Astrocyte of the hippocampus (primary cell): ENCODE measurements at regions not wholly inside any gene's neighbourhood (a gene's known extent, or its start where the extent isn't known, plus 50 kb on each side); places are given as distances from the start of the nearest gene placed in this dataset.
"Not testable (repeated sequence)": the region's sequence is repeated elsewhere in the genome, so short reads cannot be mapped to it uniquely, and the experiment has no call there.

Experiments used
- DNase-seq: peaks from one replicate; pipeline ENCODE4 v3.0.0; 2011; ENCODE audit warnings: low read depth, low spot score

GRCh38 chr22:26768952-26769351 is 111.6 kb downstream of the MIAT start:
- DNase-seq: peak; percentile 23

- no peak for DNase-seq
These were observed 112.3 kb downstream of the MIAT start for GRCh38 chr22:26769663-26770062.

- DNase-seq: peak; percentile 32
These were observed 113.2 kb downstream of the MIAT start for GRCh38 chr22:26770624-26771023.

- not testable (repeated sequence) for DNase-seq
These were observed 115.7 kb downstream of the MIAT start for GRCh38 chr22:26773054-26773453.

GRCh38 chr22:26775394-26775793 is 118.0 kb downstream of the MIAT start:
- DNase-seq: no peak

- DNase-seq: peak; percentile 40
These were observed 119.9 kb downstream of the MIAT start for GRCh38 chr22:26777156-26777801.

DNA sequence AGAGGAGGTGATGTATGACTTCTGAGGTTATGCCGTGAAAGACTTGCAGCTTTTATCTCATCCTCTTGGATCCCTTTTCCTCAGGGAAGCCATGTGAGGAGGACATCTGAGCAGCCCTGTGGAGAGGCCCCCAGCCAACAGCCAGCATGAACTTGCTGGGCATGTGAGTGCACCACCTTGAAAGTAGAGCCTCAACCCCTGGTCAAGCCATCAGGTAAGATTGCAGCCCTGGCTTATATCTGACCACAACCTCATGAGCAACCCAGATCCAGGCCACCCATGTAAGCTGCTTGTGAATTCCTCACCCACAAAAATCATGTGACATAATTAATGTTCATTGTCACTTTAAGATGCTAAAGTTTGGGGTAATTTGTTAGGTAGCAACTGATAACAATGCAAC is 121.0 kb downstream of the MIAT start:
- DNase-seq: no peak

DNA sequence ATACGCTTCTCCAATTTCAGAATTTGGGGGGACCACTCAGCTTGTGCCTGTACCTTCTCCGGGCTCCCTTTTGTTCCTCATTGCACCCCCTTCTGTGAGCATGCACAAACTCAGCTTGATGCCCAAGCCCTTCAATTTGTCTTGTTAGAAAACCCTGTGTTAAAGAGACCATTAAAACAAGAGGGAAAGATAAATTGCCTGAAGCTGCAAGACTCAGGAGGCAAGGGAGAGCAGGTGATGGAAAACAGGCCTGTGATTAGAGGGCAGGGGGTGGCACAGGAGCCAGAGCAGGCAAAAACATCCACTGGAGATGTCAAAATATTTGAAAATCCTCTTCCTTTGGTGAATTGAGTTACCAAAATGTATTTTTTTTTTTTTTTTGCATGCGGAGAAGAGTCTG is 121.7 kb downstream of the MIAT start:
- DNase-seq: no peak

- no peak for DNase-seq
These were observed 122.5 kb downstream of the MIAT start for GRCh38 chr22:26779929-26780328.

DNA sequence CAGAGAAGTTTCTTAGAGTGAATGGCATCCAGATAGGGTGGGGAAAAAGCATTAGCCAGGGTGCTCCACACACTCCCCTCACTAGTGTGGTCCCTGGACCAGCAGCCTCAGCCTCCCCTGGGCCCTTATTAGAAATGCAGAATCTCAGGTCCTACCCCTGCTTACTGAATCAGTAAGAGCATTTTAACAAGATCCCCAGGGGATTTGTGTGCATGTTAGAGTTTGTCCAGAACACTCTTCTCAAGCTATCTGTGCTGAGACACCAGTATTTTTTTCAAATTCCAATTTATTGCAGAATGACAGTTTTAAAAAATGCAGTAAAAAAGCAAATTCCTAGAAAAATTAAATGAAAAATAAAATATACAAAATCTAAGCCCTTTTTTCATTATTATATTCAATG is 123.1 kb downstream of the MIAT start:
- DNase-seq: no peak

- no peak for DNase-seq
These were observed 123.7 kb downstream of the MIAT start for GRCh38 chr22:26781062-26781461.

DNA sequence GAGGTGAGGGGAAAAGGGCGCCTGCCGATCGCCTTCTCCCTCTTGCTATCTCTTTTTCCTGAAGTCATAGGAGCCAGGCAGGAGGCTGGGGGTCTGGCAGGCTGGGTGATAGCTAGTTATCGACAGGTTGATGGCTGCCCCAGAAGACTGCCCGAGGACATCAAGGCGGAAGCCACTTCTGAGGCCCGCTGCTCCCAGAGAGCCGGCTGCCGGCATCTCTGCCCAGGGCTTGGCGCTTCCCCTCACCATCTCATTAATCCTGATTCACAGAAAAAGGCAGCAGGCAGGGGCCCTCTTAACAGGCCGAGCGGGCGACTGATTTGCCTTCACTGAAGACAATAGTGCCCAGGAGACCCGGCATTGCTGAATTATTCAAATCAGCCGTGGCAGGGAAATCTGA is 124.2 kb downstream of the MIAT start:
- no peak for DNase-seq

GRCh38 chr22:26783885-26784284 is 126.5 kb downstream of the MIAT start:
- no peak for DNase-seq

- no peak for DNase-seq
These were observed 127.4 kb downstream of the MIAT start for GRCh38 chr22:26784772-26785171.

DNA sequence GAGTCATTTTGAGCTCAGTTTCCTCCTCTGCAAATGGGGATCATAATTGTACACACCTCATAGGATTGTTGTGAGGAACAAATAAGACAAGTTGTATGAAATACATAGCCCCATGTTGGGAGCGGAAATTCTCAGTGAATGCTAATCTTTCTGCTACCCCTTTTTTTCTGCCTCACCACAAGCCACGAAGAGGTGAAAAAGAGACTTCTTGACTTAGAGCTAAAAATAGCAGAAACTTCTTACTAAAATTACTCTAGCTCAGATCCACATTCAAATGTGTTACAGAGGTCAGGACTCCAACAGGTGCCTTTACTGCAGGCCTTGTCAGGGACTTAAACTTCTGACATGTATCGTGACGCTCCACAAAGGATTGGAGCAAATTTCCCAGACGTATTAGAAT is 128.5 kb downstream of the MIAT start:
- no peak for DNase-seq

DNA sequence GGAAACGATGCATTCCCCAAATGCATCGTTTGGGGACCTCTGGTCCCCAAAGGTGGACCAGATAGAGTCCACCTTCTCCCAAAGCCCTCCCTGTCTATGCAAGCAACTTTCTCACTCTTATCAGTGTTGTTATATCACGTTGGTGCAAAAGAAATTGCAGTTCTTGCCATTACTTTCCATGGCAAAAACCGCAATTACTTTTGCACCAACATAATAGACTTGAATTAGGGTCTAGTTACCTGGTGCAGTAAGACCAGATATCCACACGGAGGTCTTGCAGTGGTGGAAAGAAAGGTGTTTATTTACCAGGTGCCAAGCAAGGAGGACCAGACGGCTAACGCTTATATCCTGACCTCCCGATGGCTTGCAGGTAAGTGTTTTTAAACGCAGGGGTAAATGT is 129.0 kb downstream of the MIAT start:
- no peak for DNase-seq

- no peak for DNase-seq
These were observed 132.6 kb downstream of the MIAT start for GRCh38 chr22:26789951-26790350.

GRCh38 chr22:26792522-26792921 is 135.1 kb downstream of the MIAT start:
- no peak for DNase-seq

GRCh38 chr22:26796785-26797184 is 139.4 kb downstream of the MIAT start:
- DNase-seq: no peak

- no peak for DNase-seq
These were observed 140.5 kb downstream of the MIAT start for GRCh38 chr22:26797910-26798309.

GRCh38 chr22:26798462-26799065 is 141.2 kb downstream of the MIAT start:
- DNase-seq: no peak

- peak; percentile 20 for DNase-seq
These were observed 143.5 kb downstream of the MIAT start for GRCh38 chr22:26800858-26801257.

DNA sequence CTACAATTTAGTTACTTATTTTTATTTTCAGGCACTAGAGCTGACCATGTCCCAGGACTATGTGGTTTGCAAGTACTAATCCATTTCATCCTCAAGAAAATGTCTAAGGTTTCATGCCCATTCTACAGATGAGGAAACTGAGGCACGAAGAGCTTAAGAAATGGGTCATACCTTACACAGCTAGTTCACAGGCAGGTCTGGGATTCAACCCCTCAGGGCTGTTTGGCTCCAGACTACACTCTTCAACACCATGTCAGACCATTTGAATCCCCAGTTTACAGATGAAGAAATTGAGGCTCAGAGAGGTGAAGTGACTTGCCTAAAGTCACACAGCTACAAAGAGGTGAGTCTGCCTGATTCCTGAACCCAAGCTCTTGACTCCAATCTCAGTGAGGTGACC is 144.1 kb downstream of the MIAT start:
- DNase-seq: no peak

DNA sequence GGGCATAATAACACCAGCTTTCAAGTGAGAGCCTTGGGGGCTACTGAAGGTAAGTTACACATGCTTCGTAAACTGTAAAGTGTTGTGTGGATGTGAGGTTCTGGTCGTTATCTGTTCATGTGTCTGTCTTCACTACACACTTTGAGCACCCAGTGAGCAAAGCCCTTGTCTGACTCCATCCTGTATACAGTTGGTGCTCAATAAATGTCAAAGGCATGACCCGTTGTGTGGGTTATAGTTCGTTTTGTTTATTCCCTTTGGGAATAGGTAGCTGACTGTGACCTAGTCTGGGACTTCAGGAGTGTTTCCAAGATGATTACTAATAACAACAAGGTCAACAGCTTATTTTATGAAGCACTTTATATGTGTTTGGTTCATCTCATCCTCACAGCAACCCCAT is 146.9 kb downstream of the MIAT start:
- DNase-seq: no peak
